ENCODE measurements at regions not wholly inside any gene's neighbourhood (a gene's known extent, or its start where the extent isn't known, plus 50 kb on each side); places are given as distances from the start of the nearest gene placed in this dataset.

GRCh38 chr6:4264601-4265000, 129.2 kb upstream of the ECI2 start:
- H3K4me3 ChIP-seq (ENCODE audit: low read depth, low read length): no peak overlapping the region
- H3K27me3 ChIP-seq (ENCODE audit: control insufficient read depth, insufficient read depth, low read length): peaks cover 2% of the 10 kb centered on the region
- H3K36me3 ChIP-seq (ENCODE audit: control insufficient read depth, insufficient read depth, low read length): no peaks in the 10 kb centered on the region
- no peak for DNase-seq (ENCODE audit: low read depth)
- TF ChIP-seq CTCF (IDR thresholded peaks at IDR 0.05; ENCODE audit: insufficient read depth, low read depth, low read length): no peak
- POLR2A ChIA-PET: no interaction called here
- CTCF ChIA-PET: interaction anchor here (1.3 kb wide), 1 partner anchor 11 kb away, joined by 4 read pairs; no protein-coding TSS in a partner anchor

GRCh38 chr6:4264081-4264480, 128.7 kb upstream of the ECI2 start:
- ChIA-PET CTCF (interaction anchor here (1.3 kb wide), 1 partner anchor 10 kb away, joined by 4 read pairs; no protein-coding TSS in a partner anchor), POLR2A (no interaction called here)
- Histone ChIP-seq H3K36me3 (ENCODE audit: control insufficient read depth, insufficient read depth, low read length) (no peaks in the 10 kb centered on the region), H3K4me3 (ENCODE audit: low read depth, low read length) (no peak overlapping the region), H3K27me3 (ENCODE audit: control insufficient read depth, insufficient read depth, low read length) (peaks cover 2% of the 10 kb centered on the region)
- no peak for DNase-seq (ENCODE audit: low read depth)
- no peak for TF ChIP-seq CTCF (IDR thresholded peaks at IDR 0.05; ENCODE audit: insufficient read depth, low read depth, low read length)

- Histone ChIP-seq H3K36me3 (ENCODE audit: control insufficient read depth, insufficient read depth, low read length) (no peaks in the 10 kb centered on the region), H3K4me3 (ENCODE audit: low read depth, low read length) (no peak overlapping the region), H3K27me3 (ENCODE audit: control insufficient read depth, insufficient read depth, low read length) (peaks cover 2% of the 10 kb centered on the region)
- ChIA-PET CTCF (no interaction called here), POLR2A (no interaction called here)
- TF ChIP-seq CTCF (IDR thresholded peaks at IDR 0.05; ENCODE audit: insufficient read depth, low read depth, low read length): no peak
- DNase-seq (ENCODE audit: low read depth): no peak
These were observed 127.2 kb upstream of the ECI2 start for GRCh38 chr6:4262526-4262925.

GRCh38 chr6:4259391-4259790, 124.0 kb upstream of the ECI2 start:
- Histone ChIP-seq H3K36me3 (ENCODE audit: control insufficient read depth, insufficient read depth, low read length) (no peaks in the 10 kb centered on the region), H3K27me3 (ENCODE audit: control insufficient read depth, insufficient read depth, low read length) (no peaks in the 10 kb centered on the region), H3K4me3 (ENCODE audit: low read depth, low read length) (no peak overlapping the region)
- TF ChIP-seq CTCF (IDR thresholded peaks at IDR 0.05; ENCODE audit: insufficient read depth, low read depth, low read length): no peak
- DNase-seq (ENCODE audit: low read depth): no peak
- ChIA-PET CTCF (interaction anchor here (1.4 kb wide), 1 partner anchor 49 kb away, joined by 3 read pairs; no protein-coding TSS in a partner anchor), POLR2A (no interaction called here)

GRCh38 chr6:4258733-4259132, 123.4 kb upstream of the ECI2 start:
- ChIA-PET CTCF (no interaction called here), POLR2A (no interaction called here)
- H3K27me3 ChIP-seq (ENCODE audit: control insufficient read depth, insufficient read depth, low read length): no peaks in the 10 kb centered on the region
- no peak for TF ChIP-seq CTCF (IDR thresholded peaks at IDR 0.05; ENCODE audit: insufficient read depth, low read depth, low read length)
- no peak overlapping the region for H3K4me3 ChIP-seq (ENCODE audit: low read depth, low read length)
- no peak for DNase-seq (ENCODE audit: low read depth)
- H3K36me3 ChIP-seq (ENCODE audit: control insufficient read depth, insufficient read depth, low read length): no peaks in the 10 kb centered on the region
